DMS153 (cell line): ENCODE measurements at regions not wholly inside any gene's neighbourhood (a gene's known extent, or its start where the extent isn't known, plus 50 kb on each side); places are given as distances from the start of the nearest gene placed in this dataset.

Experiments used
- DNase-seq: peaks from one replicate; lab custom pipeline; 2025; lab: John Stamatoyannopoulos, UW

DNA sequence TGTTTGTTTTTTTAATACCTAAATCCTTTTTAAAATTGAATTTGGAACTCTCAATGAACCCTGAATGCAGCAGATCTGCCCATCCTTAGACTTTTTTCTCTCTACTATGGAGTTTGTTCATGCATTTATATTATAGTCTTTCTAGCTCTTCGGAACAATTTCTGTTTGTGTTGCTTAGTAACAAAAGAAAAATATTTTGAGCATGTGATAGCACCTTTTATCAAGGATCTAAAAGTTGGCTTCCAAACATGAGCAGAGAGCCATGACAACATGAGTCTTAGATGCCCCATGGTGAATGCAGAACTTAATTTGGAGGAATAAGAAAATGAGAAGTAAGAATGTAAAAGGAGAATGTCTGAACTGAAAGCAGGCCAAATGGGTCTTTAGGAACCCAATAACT is 133.7 kb downstream of the EDN1 start:
- DNase-seq, result no peak

DNA sequence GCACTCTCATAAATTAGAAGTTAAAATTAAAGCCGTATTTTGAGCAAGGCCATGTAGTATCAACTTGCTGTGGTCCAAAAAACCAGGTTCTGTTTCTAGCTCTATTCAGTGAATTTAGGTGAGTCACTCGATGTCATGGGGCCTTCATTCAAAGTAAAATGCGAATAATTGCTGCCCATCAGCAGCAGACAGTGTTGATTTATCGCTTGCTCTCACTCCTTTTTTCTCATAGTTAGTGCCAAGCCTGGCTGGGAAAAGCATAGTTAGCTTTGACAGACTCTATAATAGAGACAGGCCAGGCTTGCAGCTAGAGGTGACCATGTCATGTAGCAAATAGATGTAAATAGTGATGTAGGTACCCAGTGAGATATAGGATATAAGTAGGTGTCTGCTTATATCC is 136.0 kb downstream of the EDN1 start:
- no peak for DNase-seq

DNA sequence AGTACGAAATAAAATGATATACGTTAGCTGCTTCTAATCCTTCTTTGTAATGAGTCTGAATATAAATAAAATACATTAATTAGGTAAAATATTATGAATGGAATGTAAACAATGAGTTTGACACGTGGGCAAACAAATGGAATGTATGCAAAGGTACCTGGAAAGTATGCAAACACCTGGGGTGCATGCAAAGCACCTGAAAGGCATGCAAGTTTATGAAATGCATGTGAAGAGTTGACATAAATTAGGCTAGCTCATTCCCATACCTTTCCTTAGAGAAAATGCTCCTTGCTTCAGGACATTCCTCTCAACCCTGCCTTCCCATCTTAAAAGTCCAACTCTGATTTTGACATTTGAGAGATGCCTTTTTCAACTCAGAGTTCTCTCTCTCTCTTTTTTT is 140.9 kb downstream of the EDN1 start:
- DNase-seq, result no peak

DNA sequence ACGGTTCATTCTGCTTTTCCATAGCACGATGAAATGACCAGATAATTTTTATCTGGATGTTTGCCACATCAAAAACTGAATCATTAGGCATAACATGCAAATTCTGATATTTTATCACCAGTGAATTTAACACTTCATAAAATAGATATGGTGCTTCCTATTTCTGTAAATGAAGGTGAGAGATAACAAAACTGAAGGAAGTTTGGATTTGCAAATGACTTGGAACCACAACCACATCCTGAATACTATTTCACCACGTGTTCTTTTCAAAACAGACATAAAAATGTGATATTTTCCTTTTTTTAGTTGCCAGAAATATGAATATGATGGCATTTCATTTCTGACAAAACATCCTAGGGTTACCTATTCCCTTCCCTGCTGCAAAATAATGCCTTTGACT is 146.1 kb downstream of the EDN1 start:
- DNase-seq, result no peak

DNA sequence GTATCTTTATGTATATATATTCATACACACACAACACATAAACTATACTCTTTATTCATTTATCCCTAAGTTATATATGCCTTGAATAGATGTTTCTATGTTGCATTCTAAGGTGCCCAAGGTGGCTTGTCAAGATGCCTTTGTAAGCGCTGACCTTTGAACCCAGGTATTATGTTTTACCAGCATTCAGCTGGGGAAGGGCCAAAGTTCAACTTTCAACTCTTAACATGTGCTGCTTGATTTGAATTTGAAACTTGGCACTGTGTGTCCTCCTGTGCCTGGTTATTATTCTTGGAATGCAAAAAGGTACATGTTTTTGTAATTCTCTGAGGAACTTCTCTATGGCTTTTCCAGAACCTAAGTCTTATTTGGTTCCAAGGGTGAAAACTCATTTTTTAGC is 146.5 kb downstream of the EDN1 start:
- no peak for DNase-seq

DNA sequence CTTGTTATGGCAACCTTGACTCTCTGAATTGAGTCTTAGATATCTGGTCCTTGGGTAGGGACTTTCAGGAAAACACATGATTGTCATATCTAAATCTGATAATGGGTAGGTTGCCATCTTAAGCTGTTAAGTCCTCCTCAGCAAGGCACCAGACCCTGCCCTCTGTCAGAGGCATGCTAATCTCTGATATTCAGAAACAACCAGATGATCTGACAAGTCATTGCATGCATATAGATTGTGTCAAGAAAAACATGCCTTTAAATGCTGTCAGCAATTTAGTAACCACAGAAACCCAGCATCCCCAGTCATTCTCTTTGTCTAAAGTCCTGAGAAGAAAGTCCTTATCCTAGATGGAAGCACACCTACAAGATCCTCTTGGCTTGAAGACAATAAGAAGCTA is 149.1 kb downstream of the EDN1 start:
- DNase-seq, result no peak

DNA sequence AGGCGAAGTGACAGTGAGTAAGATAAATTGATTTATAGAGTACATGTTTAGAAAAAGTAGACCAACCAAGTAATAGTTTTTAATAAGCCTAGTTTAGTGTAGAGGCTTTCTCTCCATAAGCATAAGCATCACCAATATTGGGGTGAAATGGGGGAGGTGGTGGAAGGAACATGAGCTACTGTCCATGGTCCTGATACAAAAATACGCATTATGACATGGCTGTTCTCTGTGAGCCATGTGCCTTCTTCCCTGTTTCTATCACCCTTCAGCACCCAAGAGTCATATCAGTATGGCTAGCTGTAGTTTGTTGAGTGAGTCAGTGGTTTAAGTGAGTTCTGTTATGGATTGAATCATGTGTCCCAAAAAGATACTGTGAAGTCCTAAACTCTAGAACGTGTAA is 150.8 kb downstream of the EDN1 start:
- no peak for DNase-seq

DNA sequence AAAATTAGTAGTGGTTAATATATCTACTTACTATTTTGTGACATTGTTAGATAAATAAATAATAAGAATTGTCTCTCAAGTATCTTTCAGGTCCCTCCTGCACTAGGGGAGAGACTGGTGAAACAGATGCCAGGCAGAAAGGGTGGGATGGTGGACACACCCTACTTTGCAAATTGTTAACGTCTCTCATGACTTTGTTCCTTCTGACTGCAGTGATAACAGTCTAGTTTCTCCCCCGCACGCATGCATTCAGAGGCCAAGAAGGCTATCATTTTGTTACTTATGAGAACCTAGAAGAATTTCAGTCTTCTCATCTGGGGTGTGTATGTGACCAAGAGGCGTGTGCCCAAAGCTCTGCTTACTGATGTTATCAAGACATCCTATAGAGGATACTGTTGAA is 152.3 kb downstream of the EDN1 start:
- no peak for DNase-seq

DNA sequence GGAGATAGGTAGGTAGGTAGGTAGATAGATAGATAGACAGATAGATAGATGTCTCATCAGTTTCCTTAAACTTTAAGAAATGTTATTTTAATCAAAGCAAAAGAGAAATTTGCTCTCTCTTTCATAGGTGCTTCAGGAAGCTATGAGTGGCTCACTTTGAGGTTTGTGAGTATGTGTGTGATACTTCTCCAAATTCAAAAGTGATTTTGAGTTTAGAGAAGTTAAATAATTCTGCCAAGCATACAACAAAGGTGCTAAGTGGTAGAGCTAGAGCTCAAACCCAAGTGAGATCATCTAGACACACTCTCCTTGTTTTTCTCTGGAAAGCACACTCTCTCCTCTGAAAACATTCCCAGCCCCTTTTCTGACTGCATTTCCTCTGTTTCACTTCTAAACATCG is 156.2 kb downstream of the EDN1 start:
- no peak for DNase-seq

DNA sequence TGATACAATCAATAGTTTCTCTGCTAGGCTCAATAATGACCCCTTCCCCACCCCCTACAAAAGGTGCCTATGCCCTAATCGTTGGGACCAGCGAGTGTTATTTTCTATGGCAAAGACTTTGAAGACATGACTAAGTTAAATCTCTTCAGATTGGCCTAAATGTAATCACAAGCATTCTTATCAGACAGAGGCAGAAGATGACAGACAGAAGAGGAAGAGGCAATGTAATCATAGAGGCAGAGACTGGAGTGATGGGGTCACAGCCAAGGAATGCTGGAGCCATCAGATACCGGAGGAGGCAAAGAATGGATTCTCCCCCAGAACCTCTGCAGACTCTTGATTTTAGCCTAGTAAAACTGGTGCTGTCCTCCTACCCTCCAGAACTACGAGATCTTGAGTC is 159.3 kb downstream of the EDN1 start:
- DNase-seq, result no peak

DNA sequence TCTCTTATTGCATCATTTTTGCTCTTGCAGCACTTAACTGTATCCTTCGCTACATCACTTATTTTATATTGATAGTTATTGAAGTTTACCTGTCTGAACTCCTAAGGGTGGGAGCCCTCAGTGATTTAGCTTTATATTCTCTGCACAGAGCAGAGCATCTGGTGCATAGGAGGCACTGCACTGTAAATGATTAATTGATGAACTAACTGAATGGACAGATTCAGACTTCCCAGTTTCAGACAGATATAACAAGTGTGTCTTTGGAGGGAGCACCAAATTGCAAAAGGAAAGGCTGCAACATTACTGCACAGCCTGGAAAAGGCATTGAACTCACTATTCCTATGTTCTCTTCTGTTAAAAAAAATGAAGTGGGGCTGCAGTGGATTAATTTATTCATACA is 160.3 kb downstream of the EDN1 start:
- DNase-seq, result no peak

DNA sequence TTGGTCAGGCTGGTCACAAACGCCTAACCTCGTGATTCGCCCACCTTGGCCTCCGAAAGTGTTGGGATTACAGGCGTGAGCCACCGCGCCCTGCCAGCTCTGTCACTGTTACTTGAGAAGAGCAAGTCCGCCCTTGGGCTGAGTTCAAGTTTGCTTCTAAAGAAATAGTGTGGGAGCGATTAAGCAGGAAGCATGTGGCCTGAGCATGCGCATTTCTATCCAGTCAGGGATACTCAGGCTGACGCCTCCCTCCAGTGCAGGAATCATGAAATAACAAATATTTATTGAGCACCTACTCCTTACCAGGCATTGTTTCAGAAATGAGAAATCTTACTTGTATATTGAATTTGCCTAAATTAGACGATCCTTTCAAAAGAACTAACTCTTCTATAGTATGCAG is 166.2 kb downstream of the EDN1 start:
- no peak for DNase-seq

DNA sequence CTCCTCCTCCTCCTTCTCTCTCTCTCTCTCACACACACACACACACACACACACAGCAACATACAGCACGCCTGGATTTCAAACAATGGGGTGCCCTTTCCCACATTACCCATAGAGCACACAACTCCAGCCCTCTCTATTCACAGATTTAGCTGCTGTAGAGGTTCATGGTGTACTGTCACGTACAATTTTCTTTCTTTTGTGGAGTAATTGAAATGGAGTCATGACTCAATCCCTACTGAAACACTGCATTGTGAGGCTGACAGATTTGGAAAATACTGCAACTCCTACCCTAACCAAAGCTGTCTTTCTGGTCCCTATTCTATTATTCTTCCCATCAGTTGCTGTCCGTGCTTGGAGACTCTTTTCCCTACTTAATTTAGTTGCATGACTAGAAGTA is 166.9 kb downstream of the EDN1 start:
- no peak for DNase-seq

DNA sequence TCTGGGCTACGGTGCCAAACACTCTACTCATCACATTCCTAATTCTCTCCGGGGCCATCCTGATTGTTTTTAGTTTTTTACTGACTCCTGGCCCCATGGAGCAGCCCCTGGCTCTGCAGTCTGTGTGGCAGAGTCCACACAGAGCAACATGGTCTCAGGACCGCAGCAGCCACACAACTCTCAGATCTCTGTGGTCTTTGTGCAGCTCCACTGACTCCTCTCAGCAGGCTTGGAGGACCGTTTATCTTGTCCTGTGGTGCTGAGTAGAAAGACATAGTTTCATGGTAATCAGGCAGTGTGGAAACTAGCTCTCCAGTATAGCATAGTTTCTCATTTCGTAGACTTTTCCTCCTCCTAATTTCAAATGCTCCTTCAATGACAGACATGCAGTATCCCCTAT is 168.4 kb downstream of the EDN1 start:
- no peak for DNase-seq

DNA sequence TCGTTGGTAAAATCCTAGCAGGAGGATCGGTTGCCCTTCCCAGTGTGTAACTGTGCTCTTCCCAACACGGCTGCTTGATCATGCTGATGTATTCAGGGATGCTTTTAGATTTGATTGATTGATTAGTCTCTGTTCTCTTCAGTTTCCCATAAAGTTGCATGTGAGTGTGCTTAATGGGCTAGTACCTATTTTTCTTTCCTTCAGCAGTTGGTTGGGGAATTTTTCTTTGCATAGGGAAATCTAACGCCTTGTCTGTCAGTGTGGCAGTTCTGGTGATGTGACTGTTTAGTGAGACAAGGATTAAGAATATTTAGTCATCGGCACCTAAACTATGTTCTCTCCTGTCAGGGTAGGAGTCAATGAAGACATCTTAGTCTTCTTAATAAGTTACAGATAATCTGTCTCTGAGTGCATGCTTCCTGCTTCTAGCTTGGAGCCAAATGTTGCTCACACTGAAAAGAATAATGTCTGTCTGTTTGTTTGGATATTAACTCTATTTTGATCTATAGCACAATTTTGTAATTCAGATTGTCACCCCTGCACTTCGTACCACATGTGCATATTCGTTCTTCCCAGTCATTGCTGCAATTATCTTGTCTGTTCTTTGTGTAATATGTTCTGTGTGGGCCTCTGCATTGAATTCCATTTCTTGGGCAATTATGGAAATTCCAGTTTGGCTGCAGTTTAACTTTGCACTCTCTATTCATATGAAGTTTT is 169.9 kb downstream of the EDN1 start:
- no peak for DNase-seq

DNA sequence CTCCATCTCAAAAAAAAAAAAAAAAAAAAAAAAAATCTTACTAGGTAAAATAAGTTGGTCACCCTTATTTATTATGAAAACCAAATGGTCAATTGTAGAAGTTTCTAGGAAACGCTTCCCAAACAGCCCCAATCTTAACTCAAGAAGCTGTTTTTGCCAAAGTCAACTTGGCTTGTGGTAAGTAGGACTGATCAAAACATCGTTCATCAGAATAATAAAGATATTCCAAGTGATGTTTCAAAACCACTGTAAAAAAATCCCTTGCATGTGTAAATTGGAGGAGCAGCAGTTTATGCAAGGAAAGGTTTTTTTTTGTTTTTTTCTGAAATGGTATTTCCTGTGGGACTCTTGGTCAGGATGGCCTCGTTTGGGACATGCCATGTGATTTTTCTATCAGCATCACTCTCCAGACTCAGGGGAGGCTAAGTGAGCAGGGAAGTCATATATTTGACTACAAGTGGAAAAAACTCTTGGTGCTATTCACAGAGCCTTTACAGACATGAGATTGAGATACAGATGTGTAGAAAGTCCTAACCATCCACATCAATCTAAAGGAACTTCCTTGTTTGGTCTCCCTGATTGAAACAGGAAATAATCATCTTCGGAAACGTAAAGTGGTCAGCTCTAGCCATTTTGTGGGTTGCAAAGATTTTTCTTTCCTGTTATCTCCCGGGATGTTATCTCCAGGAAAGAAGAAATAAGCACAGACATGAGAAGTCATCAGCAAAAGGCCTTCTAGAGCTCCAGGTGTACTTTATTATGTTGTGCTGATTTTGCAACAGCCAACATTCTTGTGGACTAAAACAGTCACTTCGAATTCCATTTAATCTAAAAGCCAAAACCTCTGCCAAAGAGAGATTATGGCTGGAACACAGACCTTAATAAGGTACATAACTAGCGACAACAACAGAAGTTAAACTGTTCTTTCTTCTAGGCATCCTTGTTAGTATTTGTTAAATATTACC is 177.8 kb downstream of the EDN1 start:
- no peak for DNase-seq

DNA sequence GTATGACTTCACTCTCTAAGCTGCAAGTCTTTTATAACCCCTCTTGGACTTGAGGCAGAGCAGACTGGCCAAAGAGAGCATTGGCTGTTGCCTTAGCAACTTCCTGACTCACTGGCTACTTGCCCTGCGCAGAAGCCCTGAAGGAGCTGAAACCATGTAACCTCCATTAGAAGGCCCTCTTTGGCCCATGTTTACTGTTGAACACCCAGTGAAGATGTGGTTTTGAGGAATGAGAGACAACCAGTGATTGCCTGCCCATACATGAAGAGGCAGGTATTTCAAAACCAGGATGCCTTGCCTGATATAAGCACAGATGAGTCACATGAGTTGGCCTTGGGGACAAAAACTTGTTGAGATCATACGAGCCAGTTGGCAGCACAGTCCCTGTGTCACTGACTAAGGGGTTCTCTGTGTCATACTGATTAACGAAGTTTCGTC is 182.5 kb downstream of the EDN1 start:
- no peak for DNase-seq

DNA sequence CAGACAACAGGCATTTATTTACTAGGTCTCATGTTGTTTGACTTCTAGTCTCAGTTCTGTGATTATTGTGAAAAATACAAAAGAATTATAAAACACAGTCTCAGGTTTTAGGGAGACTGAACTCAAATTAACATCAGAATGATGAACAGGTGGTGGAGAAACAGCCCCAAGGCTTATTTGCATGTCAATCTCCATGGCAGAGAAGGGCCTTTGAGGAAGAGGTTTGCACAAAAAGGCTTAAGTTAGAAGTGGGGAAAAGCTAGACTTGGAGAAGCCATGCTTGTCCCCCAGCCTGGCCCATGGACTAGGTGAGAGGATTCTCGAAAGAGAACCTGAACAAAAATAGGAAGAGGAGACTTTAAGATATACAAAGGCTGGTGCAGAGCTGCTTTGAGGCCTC is 183.3 kb downstream of the EDN1 start:
- DNase-seq, result no peak

DNA sequence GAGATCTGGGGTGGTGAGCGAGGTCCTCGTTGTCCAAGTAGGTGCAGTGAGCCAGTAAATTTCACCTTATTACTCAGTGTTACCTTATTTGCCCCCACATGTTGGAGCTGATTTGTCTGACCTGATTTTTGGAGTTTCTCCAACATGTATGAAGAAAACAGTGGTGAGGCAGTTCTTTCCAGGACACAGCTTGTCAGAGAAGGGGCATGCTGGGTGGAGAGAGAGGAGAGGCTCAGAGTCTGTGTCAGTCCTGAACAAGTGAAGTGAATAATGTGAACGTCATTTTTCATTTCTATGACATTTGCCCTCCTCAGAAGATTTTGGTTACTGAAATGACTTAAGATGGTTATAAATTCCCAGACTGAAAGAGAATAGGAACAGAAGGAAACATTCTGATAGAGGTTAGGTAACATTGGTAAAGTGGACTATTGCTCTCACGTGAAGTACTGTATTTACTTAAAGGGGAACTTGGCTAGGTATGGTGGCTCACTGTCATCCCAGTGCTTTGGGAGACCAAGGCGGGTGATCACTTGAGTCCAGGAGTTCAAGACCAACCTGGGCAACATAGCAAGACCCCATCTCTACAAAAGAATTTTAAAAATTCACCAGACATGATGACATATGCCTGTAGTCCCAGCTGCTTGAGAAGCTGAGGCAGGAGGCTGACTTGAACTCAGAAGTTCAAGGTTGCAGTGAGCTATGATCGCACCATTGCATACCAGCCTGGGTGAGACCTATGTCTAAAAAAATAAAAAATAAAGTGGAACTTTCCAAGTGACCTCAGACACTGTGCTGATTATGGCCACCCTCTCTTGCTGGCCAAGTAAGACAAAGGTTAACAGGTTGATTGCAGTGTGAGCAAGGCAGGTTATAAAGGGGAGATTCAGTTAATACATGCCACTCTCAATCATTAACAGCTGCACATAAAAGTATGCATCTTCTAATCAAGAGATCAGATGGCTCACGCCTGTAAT is 184.3 kb downstream of the EDN1 start:
- no peak for DNase-seq

DNA sequence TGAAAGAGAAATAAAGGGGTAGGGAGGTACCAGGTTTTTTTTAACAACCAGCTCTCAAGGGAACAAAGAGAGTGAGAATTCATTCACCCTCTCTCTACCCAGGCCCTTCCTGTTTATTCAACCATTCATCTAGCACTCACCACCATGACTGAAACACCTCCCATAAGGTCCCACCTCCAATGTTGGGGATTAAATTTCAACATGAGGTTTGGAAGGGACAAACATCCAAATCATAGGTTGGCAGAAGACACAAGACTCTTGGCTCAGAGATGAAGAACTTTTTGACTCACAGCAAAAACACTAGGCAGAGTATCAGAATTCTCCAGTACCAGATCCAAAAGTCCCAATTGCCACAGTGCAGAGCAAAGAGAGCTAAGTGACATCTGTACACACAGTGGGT is 186.3 kb downstream of the EDN1 start:
- no peak for DNase-seq

DNA sequence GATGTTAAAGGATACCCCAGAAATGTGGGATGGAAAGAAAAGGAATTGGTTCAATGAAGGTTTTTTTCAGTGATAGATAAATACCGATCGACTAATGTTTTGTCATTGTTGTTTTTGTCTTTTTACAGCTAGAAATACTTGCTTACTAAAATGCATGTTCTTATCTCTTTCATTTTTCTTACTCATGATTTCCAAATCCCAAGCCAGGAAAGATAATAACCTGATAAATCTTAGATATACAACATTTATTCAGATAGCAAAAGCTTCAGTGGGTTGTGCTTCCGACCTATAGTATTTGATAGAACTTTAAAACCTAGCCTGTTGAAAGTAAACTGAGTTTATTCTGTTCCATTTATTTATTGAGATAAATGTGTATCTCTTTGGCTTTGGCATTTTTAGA is 187.5 kb downstream of the EDN1 start:
- no peak for DNase-seq

DNA sequence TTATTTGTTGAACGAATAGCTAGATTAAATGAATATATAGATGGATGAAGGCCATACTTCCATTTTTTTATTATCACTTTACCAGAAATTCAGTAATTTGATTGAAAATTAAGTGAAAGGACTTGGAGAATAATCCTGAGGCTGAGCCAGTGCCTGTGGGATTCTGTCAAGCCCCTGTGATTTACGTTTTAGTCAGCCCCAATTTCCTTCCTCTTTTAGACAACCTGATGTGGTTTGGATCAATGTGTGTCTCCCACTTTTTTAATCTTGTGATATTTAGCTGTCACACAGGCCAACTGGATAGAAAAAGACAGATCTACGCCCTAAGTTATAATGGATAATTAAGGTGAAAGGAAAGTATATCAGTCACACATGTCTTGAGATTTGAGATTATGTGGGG is 188.8 kb downstream of the EDN1 start:
- DNase-seq, result no peak
